ENCODE measurements at regions not wholly inside any gene's neighbourhood (a gene's known extent, or its start where the extent isn't known, plus 50 kb on each side); places are given as distances from the start of the nearest gene placed in this dataset.

DNA sequence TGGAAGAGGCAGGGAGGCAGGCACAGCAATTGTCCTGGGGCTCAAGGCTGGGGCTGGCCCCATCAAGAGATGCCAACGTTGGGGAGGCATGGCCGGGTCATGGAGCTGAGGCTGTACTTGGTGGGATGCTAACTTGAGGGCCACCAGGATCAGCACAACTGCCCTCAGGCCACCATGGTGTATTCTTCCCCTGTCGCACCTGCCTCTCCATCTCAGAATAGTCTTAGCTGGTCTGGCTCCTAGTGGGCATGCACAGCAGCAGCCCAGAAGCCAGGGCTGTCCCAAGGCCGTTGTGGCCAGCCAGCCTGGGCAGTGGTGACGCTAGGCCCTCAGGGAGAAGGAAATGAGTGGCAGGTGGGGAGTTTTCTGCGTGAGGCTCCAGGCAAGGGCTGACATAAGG is 91.3 kb downstream of the DHCR7 start:
- TF ChIP-seq, protein P1, sequence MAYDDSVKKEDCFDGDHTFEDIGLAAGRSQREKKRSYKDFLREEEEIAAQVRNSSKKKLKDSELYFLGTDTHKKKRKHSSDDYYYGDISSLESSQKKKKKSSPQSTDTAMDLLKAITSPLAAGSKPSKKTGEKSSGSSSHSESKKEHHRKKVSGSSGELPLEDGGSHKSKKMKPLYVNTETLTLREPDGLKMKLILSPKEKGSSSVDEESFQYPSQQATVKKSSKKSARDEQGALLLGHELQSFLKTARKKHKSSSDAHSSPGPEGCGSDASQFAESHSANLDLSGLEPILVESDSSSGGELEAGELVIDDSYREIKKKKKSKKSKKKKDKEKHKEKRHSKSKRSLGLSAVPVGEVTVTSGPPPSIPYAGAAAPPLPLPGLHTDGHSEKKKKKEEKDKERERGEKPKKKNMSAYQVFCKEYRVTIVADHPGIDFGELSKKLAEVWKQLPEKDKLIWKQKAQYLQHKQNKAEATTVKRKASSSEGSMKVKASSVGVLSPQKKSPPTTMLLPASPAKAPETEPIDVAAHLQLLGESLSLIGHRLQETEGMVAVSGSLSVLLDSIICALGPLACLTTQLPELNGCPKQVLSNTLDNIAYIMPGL (CRISPR knock-in tag; IDR thresholded peaks at IDR 0.05), result no peak
- TF ChIP-seq POLR2A (conservative IDR thresholded peaks at IDR 0.05) (no peak), ZNF324 (CRISPR knock-in tag; IDR thresholded peaks at IDR 0.05) (no peak), ZFX (CRISPR knock-in tag; IDR thresholded peaks at IDR 0.05) (no peak), SREBF1 (IDR thresholded peaks at IDR 0.05; ENCODE audit: borderline replicate concordance, low read depth, low read length) (no peak), MAFG (tag; conservative IDR thresholded peaks at IDR 0.05) (no peak), CHD4 (IDR thresholded peaks at IDR 0.05; ENCODE audit: insufficient read depth, insufficient replicate concordance, low read depth, low read length, poor library complexity, severe bottlenecking) (no peak), ZNF589 (CRISPR knock-in tag; IDR thresholded peaks at IDR 0.05; ENCODE audit: low read depth) (no peak)
- TF ChIP-seq, protein P2, sequence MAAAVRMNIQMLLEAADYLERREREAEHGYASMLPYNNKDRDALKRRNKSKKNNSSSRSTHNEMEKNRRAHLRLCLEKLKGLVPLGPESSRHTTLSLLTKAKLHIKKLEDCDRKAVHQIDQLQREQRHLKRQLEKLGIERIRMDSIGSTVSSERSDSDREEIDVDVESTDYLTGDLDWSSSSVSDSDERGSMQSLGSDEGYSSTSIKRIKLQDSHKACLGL (CRISPR knock-in tag; IDR thresholded peaks at IDR 0.05; ENCODE audit: borderline replicate concordance, poor library complexity, severe bottlenecking), result no peak
- TF ChIP-seq, protein P3, sequence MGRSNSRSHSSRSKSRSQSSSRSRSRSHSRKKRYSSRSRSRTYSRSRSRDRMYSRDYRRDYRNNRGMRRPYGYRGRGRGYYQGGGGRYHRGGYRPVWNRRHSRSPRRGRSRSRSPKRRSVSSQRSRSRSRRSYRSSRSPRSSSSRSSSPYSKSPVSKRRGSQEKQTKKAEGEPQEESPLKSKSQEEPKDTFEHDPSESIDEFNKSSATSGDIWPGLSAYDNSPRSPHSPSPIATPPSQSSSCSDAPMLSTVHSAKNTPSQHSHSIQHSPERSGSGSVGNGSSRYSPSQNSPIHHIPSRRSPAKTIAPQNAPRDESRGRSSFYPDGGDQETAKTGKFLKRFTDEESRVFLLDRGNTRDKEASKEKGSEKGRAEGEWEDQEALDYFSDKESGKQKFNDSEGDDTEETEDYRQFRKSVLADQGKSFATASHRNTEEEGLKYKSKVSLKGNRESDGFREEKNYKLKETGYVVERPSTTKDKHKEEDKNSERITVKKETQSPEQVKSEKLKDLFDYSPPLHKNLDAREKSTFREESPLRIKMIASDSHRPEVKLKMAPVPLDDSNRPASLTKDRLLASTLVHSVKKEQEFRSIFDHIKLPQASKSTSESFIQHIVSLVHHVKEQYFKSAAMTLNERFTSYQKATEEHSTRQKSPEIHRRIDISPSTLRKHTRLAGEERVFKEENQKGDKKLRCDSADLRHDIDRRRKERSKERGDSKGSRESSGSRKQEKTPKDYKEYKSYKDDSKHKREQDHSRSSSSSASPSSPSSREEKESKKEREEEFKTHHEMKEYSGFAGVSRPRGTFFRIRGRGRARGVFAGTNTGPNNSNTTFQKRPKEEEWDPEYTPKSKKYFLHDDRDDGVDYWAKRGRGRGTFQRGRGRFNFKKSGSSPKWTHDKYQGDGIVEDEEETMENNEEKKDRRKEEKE (IDR thresholded peaks at IDR 0.05; ENCODE audit: borderline replicate concordance in 1 of 2, control insufficient read depth in 1 of 2, low read depth in 2 of 2, low read length in 1 of 2), result no peak
